ENCODE measurements at regions not wholly inside any gene's neighbourhood (a gene's known extent, or its start where the extent isn't known, plus 50 kb on each side); places are given as distances from the start of the nearest gene placed in this dataset.

DNA sequence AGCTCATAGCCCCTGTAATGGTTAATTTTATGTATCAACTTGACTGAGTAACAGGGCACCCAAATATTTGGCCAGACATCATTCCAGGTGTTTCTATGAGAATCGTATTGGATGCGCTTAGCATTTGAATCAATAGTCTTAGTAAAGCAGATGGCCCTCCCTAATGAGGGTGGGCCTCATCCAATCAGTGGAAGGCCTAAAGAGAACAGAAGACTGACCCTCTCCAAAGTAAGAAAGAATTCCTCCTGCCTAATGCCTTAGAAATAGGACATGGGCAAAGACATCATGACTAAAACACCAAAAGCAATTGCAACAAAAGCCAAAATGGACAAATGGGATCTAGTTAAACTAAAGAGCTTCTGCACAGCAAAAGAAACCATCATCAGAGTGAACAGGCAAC, 352.5 kb upstream of the SASH1 start (continued):
- TF ChIP-seq GTF2F1 (IDR thresholded peaks at IDR 0.05; ENCODE audit: borderline replicate concordance, low read depth, low read length) = no peak
- TF ChIP-seq POU5F1 (IDR thresholded peaks at IDR 0.05; ENCODE audit: low read depth, low read length) = no peak

Measured in H1 (cell line).